Endothelial cell of umbilical vein (primary cell): ENCODE measurements at regions not wholly inside any gene's neighbourhood (a gene's known extent, or its start where the extent isn't known, plus 50 kb on each side); places are given as distances from the start of the nearest gene placed in this dataset.

Experiments used
- BruUV-seq: library from RNA; stranded (reverse); fragments of 400-500 nt; replicated peaks from 2 replicates; lab custom pipeline; 2021; lab: Mats Ljungman, UMichigan
- CTCF ChIA-PET: fragments of 300-600, 350-600 bp; sonication (Branson Sonifier 250); formaldehyde crosslinking; loops from one replicate; lab custom pipeline; 2021; ENCODE audit warnings: antibody characterized with exemption, inconsistent platforms; lab: Charles Lee
- POLR2A ChIA-PET: fragments of 300-600, 350-600 bp; sonication (Branson Sonifier 250); formaldehyde crosslinking; loops from one replicate; lab custom pipeline; 2021; ENCODE audit warnings: antibody characterized with exemption, inconsistent platforms; lab: Charles Lee
- DNase-seq: peaks from one replicate; pipeline ENCODE4 v3.0.0-alpha.2; 2011; ENCODE audit warnings: low read depth, low spot score
- FAIRE-seq: peaks from 2 replicates; lab custom pipeline; 2011; peaks lifted over from hg19 to GRCh38; lab: Jason Lieb, UNC
- H2AFZ ChIP-seq: 2 replicates; pipeline ENCODE4 v1.6.0; 2012; ENCODE audit warnings: low read depth, low read length, control low read depth, inconsistent platforms
- H3K27ac ChIP-seq: 2 replicates; pipeline ENCODE4 v1.5.1; 2011; ENCODE audit warnings: low read depth, mild to moderate bottlenecking, control low read depth, low read length, moderate library complexity; ENCODE audit not compliant: insufficient read depth
- H3K27me3 ChIP-seq, 2 experiments: 2 replicates each; pipeline versions ENCODE4 v1.6.0 to v1.6.1; 2011; ENCODE audit warnings: low read length in 2 of 2, mixed read lengths in 1 of 2; ENCODE audit not compliant: control insufficient read depth in 2 of 2, insufficient read depth in 2 of 2
- H3K36me3 ChIP-seq, 2 experiments: 2 replicates in 1 of 2; 3 replicates in 1 of 2; pipeline ENCODE4 v1.5.1; 2011; ENCODE audit warnings: low read length in 2 of 2, mild to moderate bottlenecking in 1 of 2, moderate library complexity in 1 of 2; ENCODE audit not compliant: control insufficient read depth in 2 of 2, insufficient read depth in 2 of 2; ENCODE audit errors: extremely low read depth in 1 of 2
- H3K4me1 ChIP-seq: 3 replicates; pipeline ENCODE4 v1.5.1; 2011; ENCODE audit warnings: mild to moderate bottlenecking, low read length; ENCODE audit not compliant: control insufficient read depth, insufficient read depth; ENCODE audit errors: extremely low read depth
- H3K4me2 ChIP-seq: 2 replicates; pipeline ENCODE4 v1.6.1; 2011; ENCODE audit warnings: low read length, control low read depth, mixed read lengths; ENCODE audit not compliant: insufficient read depth
- H3K4me3 ChIP-seq, 3 experiments: fragments of 200-600 bp in 1 of 3; sonication (generic), shearing (Covaris generic) in 1 of 3; replicated peaks in 1 of 3; 2 replicates each; pipeline ENCODE4 v1.5.1; 2011 to 2016; ENCODE audit warnings: control low read depth in 3 of 3, low read length in 3 of 3, mild to moderate bottlenecking in 2 of 3, inconsistent platforms in 1 of 3, low read depth in 1 of 3, moderate library complexity in 1 of 3; ENCODE audit not compliant: insufficient read depth in 1 of 3
- H3K79me2 ChIP-seq: 2 replicates; pipeline ENCODE4 v1.6.0; 2012; ENCODE audit warnings: low read length, inconsistent platforms; ENCODE audit not compliant: control insufficient read depth, insufficient read depth
- H3K9ac ChIP-seq: replicated peaks from 2 replicates; pipeline ENCODE3; 2011; ENCODE audit warnings: low read length, control low read depth; ENCODE audit not compliant: insufficient read depth; ENCODE audit errors: extremely low read depth
- H3K9me1 ChIP-seq: replicated peaks from 3 replicates; pipeline ENCODE4 v1.6.0; 2011; ENCODE audit warnings: mild to moderate bottlenecking, low read length; ENCODE audit not compliant: control insufficient read depth, insufficient read depth; ENCODE audit errors: extremely low read depth
- H3K9me3 ChIP-seq: replicated peaks from 2 replicates; pipeline ENCODE4 v1.5.1; 2012; ENCODE audit warnings: low read length, inconsistent platforms; ENCODE audit not compliant: control insufficient read depth, insufficient read depth
- H4K20me1 ChIP-seq: replicated peaks from 2 replicates; pipeline ENCODE3; 2011; ENCODE audit warnings: mild to moderate bottlenecking, low read length; ENCODE audit not compliant: control insufficient read depth, insufficient read depth; ENCODE audit errors: extremely low read depth
- EZH2 ChIP-seq: IDR thresholded peaks from 2 replicates; pipeline ENCODE4 v1.6.1; 2012; ENCODE audit warnings: borderline replicate concordance, low read depth, mild to moderate bottlenecking, moderate library complexity, low read length, inconsistent platforms; ENCODE audit not compliant: severe bottlenecking
- FOS ChIP-seq: IDR thresholded peaks from 2 replicates; pipeline ENCODE4 v1.6.1; 2011; ENCODE audit warnings: mild to moderate bottlenecking, low read length, moderate library complexity, borderline replicate concordance; ENCODE audit not compliant: insufficient read depth
- GATA2 ChIP-seq: IDR thresholded peaks from 2 replicates; pipeline ENCODE4 v1.7.0; 2011; ENCODE audit warnings: low read depth, mild to moderate bottlenecking, moderate library complexity, mixed read lengths, low read length; ENCODE audit not compliant: insufficient read length, insufficient read depth
- JUN ChIP-seq: IDR thresholded peaks from 2 replicates; pipeline ENCODE4 v1.6.1; 2011; ENCODE audit warnings: borderline replicate concordance, low read depth; ENCODE audit not compliant: insufficient read length, insufficient read depth
- MYC ChIP-seq: IDR thresholded peaks from one replicate; pipeline ENCODE4 v1.6.1; 2011; ENCODE audit warnings: mild to moderate bottlenecking, low read depth, low read length
- POLR2A ChIP-seq: IDR thresholded peaks from 2 replicates; pipeline ENCODE4 v1.6.1; 2012; ENCODE audit warnings: low read depth, mild to moderate bottlenecking, control low read depth, low read length
- POLR2AphosphoS5 ChIP-seq: IDR thresholded peaks from 2 replicates; pipeline ENCODE4 v1.6.1; 2012; ENCODE audit warnings: low read depth, mild to moderate bottlenecking, control low read depth, low read length, moderate library complexity; ENCODE audit not compliant: insufficient read depth
- dilution Hi-C: fragments of 300-500 bp; cut with MboI; formaldehyde crosslinking; loops from one replicate; pipeline ENCODE4 v1.15.0; 2019; ENCODE audit warnings: low sequenced_read_pairs; ENCODE audit not compliant: extremely low pct_ligation_motif_present
- intact Hi-C: fragments of 100-400 bp; cut with micrococcal nuclease; formaldehyde crosslinking; loops from one replicate; pipeline ENCODE4 v1.10.0; 2022
- TF ChIP-seq, protein P1 (sequence below), 2 donors: IDR thresholded peaks; 1 replicate in 1 of 2; 2 replicates in 1 of 2; pipeline ENCODE4 v1.5.1; 2011; ENCODE audit warnings: low read length in 2 of 2, mild to moderate bottlenecking in 2 of 2, moderate library complexity in 2 of 2, control low read depth in 1 of 2, inconsistent platforms in 1 of 2, low read depth in 1 of 2; ENCODE audit not compliant: insufficient read depth in 1 of 2; ENCODE audit errors: extremely low read depth in 1 of 2
- TF ChIP-seq, protein P2 (sequence below): IDR thresholded peaks from 2 replicates; pipeline ENCODE4 v1.6.1; 2011; ENCODE audit not compliant: insufficient read depth, insufficient read length

DNA sequence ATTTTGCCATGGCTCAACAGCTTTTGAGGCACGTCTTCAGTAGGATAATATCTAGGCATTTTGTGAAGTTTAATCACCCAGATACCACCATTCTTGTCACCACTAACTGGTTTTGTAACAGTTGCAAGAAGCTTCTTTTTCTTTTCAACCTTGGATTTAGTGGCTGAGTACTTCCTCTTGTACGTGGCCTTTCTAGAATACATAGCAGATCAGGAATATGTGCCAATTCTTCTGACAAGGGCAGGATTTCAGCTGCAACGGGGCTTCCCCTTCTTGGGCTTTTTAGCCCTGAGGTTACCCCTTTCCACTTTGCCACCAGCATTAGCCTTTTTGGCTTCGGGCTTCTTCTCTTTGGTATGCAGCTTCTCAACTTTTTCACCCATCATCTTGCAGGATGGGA lies 79.3 kb upstream of the WARS2 start:
- Histone ChIP-seq H3K79me2 (no peaks in the 10 kb centered on the region), H3K4me2 (no peak overlapping the region), H2AFZ (no peak overlapping the region), H4K20me1 (no peaks in the 10 kb centered on the region), H3K9me3 (no peaks in the 10 kb centered on the region), H3K36me3 (no peaks in the 10 kb centered on the region), H3K4me3 (no peak overlapping the region), H3K27ac (no peak overlapping the region), H3K27me3 (no peaks in the 10 kb centered on the region), H3K4me1 (no peaks in the 10 kb centered on the region), H3K9me1 (no peaks in the 10 kb centered on the region), H3K9ac (no peak overlapping the region)
- no peak for FAIRE-seq
- CTCF ChIA-PET: interaction anchor here (1.8 kb wide), 1 partner anchor 9 kb away, joined by 4 read pairs; no protein-coding TSS in a partner anchor
- POLR2A ChIA-PET: no interaction called here
- intact Hi-C loops (no loop called here), dilution Hi-C loops (no loop called here)
- no peak for TF ChIP-seq JUN
- TF ChIP-seq, protein P1, sequence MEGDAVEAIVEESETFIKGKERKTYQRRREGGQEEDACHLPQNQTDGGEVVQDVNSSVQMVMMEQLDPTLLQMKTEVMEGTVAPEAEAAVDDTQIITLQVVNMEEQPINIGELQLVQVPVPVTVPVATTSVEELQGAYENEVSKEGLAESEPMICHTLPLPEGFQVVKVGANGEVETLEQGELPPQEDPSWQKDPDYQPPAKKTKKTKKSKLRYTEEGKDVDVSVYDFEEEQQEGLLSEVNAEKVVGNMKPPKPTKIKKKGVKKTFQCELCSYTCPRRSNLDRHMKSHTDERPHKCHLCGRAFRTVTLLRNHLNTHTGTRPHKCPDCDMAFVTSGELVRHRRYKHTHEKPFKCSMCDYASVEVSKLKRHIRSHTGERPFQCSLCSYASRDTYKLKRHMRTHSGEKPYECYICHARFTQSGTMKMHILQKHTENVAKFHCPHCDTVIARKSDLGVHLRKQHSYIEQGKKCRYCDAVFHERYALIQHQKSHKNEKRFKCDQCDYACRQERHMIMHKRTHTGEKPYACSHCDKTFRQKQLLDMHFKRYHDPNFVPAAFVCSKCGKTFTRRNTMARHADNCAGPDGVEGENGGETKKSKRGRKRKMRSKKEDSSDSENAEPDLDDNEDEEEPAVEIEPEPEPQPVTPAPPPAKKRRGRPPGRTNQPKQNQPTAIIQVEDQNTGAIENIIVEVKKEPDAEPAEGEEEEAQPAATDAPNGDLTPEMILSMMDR (IDR thresholded peaks at IDR 0.05; ENCODE audit: extremely low read depth in 1 of 2, insufficient read depth in 1 of 2, low read depth in 1 of 2, low read length in 2 of 2): no peak
- no peak for TF ChIP-seq EZH2
- TF ChIP-seq FOS: no peak
- TF ChIP-seq GATA2: no peak
- no peak for TF ChIP-seq MYC
- TF ChIP-seq POLR2AphosphoS5: no peak
- no peak for TF ChIP-seq POLR2A
- TF ChIP-seq, protein P2, sequence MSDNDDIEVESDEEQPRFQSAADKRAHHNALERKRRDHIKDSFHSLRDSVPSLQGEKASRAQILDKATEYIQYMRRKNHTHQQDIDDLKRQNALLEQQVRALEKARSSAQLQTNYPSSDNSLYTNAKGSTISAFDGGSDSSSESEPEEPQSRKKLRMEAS: no peak
- no peak for DNase-seq
- no TSS peak for BruUV-seq
